Body of pancreas (tissue), 4 donors: ENCODE measurements at regions not wholly inside any gene's neighbourhood (a gene's known extent, or its start where the extent isn't known, plus 50 kb on each side); places are given as distances from the start of the nearest gene placed in this dataset.

ENCODE experiments used
- ATAC-seq: fragments of 150-250 bp; one replicate; pipeline ENCODE4 v1.9.1; 2016
- DNase-seq, 4 donors: peaks; one replicate each; pipeline ENCODE4 v3.0.0-alpha.2; 2019
- H3K27ac ChIP-seq, 4 donors: fragments of 200-600 bp; sonication (generic); 1 replicate in 3 of 4; 2 replicates in 1 of 4; pipeline versions ENCODE4 v1.5.1 to v1.6.1; 2016 to 2019; ENCODE audit warnings: mild to moderate bottlenecking in 1 of 4, mixed read lengths in 1 of 4, moderate library complexity in 1 of 4
- H3K27me3 ChIP-seq, 2 donors: fragments of 200-600 bp; sonication (generic); one replicate each; pipeline ENCODE4 v1.6.0; 2016; ENCODE audit warnings: mild to moderate bottlenecking in 1 of 2
- H3K36me3 ChIP-seq, 2 donors: fragments of 200-600 bp; sonication (generic); replicated peaks in 1 of 2; 2 replicates each; pipeline ENCODE4 v1.5.1; 2016; ENCODE audit warnings: low read depth in 2 of 2; ENCODE audit not compliant: insufficient read depth in 1 of 2
- H3K4me1 ChIP-seq: fragments of 200-600 bp; sonication (generic); one replicate; pipeline ENCODE4 v1.6.0; 2016
- H3K4me3 ChIP-seq, 2 donors: fragments of 200-600 bp; sonication (generic); 1 replicate in 1 of 2; 2 replicates in 1 of 2; pipeline ENCODE4 v1.5.1; 2016 to 2019
- H3K9me3 ChIP-seq, 3 donors: fragments of 200-600 bp; sonication (generic); 1 replicate in 2 of 3; 2 replicates in 1 of 3; pipeline ENCODE4 v1.5.1; 2016
- POLR2A ChIP-seq, 3 donors: fragments of 450-650 bp; IDR thresholded peaks; one replicate each; pipeline ENCODE4 v1.6.1; 2016; ENCODE audit warnings: antibody characterized with exemption in 3 of 3, mild to moderate bottlenecking in 2 of 3
- WGBS, 2 donors: methylation state at CpG; one replicate each; pipeline ENCODE4 v1.1.5; 2017; 5-methylcytosine and 5-hydroxymethylcytosine counted together
- intact Hi-C: fragments of 100-400 bp; cut with DNase I; formaldehyde crosslinking; loops from one replicate; pipeline ENCODE4 v1.15.1; 2023
- TF ChIP-seq, protein P1 (sequence below), 7 experiments: fragments of 450-650 bp in 4 of 7; fragments of 200-600 bp in 3 of 7; sonication (generic) in 3 of 7; IDR thresholded peaks; one replicate each; pipeline ENCODE4 v1.5.1; 2016 to 2019; ENCODE audit warnings: antibody characterized with exemption in 7 of 7

DNA sequence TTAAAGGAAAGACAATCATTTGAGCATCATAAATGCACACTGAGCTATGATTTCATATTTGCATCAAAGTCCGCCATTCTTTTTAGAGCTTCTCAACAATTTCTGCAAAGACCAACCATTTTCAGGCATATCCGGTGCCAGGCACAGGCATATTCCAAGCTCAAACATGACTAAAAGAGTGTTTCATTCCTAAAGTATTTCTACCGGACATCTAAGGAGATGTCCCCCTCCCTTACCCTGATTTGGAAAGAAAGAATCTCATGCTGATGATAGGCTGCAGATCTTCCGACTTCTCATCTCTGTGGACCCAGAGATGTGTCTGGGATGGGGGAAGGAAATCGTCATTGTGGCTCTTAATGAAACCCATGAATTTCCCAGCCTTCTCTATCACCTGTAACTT lies 600.5 kb upstream of the MGMT start:
- ATAC-seq (no peak), DNase-seq (no peak)
- intact Hi-C loops = no loop called here
- no peaks in the 10 kb centered on the region for H3K27me3 ChIP-seq
- no peaks in the 10 kb centered on the region for H3K36me3 ChIP-seq
- H3K4me1 ChIP-seq = no peaks in the 10 kb centered on the region
- 71 to 91% methylated on average over 5 of the region's 5 CpGs for WGBS, 2 donors
- no peak overlapping the region for H3K27ac ChIP-seq
- H3K9me3 ChIP-seq = no peaks in the 10 kb centered on the region
- H3K4me3 ChIP-seq = no peak overlapping the region
- TF ChIP-seq POLR2A (IDR thresholded peaks at IDR 0.05) = no peak
- TF ChIP-seq, protein P1, sequence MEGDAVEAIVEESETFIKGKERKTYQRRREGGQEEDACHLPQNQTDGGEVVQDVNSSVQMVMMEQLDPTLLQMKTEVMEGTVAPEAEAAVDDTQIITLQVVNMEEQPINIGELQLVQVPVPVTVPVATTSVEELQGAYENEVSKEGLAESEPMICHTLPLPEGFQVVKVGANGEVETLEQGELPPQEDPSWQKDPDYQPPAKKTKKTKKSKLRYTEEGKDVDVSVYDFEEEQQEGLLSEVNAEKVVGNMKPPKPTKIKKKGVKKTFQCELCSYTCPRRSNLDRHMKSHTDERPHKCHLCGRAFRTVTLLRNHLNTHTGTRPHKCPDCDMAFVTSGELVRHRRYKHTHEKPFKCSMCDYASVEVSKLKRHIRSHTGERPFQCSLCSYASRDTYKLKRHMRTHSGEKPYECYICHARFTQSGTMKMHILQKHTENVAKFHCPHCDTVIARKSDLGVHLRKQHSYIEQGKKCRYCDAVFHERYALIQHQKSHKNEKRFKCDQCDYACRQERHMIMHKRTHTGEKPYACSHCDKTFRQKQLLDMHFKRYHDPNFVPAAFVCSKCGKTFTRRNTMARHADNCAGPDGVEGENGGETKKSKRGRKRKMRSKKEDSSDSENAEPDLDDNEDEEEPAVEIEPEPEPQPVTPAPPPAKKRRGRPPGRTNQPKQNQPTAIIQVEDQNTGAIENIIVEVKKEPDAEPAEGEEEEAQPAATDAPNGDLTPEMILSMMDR (IDR thresholded peaks at IDR 0.05) = no peak

DNA sequence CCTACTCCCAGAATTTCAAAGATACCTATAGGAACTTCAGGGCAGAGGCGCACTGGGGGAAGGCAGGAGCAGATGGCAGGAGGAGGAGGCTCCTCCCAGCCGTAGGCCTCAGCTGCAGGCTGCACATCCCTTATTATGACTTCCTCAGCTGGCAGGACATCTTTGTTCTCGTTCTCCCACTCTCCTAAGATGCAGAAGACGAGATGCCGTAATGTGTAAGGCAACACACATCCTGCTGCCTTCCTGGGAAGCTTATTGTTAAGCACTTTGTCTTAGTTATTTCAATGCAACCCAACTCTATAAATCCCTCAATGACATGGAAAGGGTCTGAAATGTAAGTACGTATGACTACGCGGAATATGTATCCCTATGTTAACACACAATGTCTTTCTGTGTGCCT lies 599.8 kb upstream of the MGMT start:
- Histone ChIP-seq H3K4me1 (no peaks in the 10 kb centered on the region), H3K27ac (no peak overlapping the region), H3K36me3 (no peaks in the 10 kb centered on the region), H3K9me3 (no peaks in the 10 kb centered on the region), H3K27me3 (no peaks in the 10 kb centered on the region), H3K4me3 (no peak overlapping the region)
- no peak for ATAC-seq
- no peak for DNase-seq
- 78 to 90% methylated on average over 8 of the region's 8 CpGs for WGBS, 2 donors
- intact Hi-C loops = no loop called here
- TF ChIP-seq, protein P1 (IDR thresholded peaks at IDR 0.05) = no peak
- TF ChIP-seq POLR2A (IDR thresholded peaks at IDR 0.05) = no peak

DNA sequence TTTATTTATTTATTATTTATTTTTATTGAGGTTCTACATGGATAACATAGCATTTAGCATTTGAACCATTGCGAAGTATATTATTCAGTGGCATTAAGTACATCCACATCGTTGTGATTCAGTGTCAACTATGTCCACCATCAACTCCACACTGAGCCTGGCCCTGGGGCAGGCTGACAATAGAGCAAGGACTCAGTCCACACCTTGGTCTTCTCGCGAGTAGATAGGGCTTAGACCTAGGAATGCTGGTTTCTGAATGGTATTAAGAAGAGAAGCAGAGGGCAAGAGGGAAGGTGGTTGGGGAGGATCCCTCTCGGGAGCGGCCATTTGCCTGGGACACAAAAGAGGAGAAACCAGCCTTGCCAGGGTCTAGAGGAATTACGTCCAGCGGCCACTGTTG lies 599.2 kb upstream of the MGMT start:
- intact Hi-C loops = no loop called here
- TF ChIP-seq, protein P1 (IDR thresholded peaks at IDR 0.05) = no peak
- no peak for TF ChIP-seq POLR2A (IDR thresholded peaks at IDR 0.05)
- no peaks in the 10 kb centered on the region for H3K4me1 ChIP-seq
- ATAC-seq (no peak), DNase-seq (no peak)
- 80 to 87% methylated on average over 8 of the region's 8 CpGs for WGBS, 2 donors
- H3K27ac ChIP-seq = no peak overlapping the region
- no peaks in the 10 kb centered on the region for H3K36me3 ChIP-seq
- H3K27me3 ChIP-seq = no peaks in the 10 kb centered on the region
- no peak overlapping the region for H3K4me3 ChIP-seq
- H3K9me3 ChIP-seq = no peaks in the 10 kb centered on the region

GRCh38 chr10:128868481-128868880 lies 598.6 kb upstream of the MGMT start:
- 76 to 94% methylated on average over 3 of the region's 3 CpGs for WGBS, 2 donors
- intact Hi-C loops = no loop called here
- no peak for TF ChIP-seq POLR2A (IDR thresholded peaks at IDR 0.05)
- TF ChIP-seq, protein P1 (IDR thresholded peaks at IDR 0.05) = no peak
- no peaks in the 10 kb centered on the region for H3K27me3 ChIP-seq
- no peak for DNase-seq
- no peak overlapping the region for H3K4me3 ChIP-seq
- H3K27ac ChIP-seq = no peak overlapping the region
- ATAC-seq = no peak
- H3K4me1 ChIP-seq = peaks cover 4% of the 10 kb centered on the region
- H3K9me3 ChIP-seq = no peaks in the 10 kb centered on the region
- no peaks in the 10 kb centered on the region for H3K36me3 ChIP-seq

DNA sequence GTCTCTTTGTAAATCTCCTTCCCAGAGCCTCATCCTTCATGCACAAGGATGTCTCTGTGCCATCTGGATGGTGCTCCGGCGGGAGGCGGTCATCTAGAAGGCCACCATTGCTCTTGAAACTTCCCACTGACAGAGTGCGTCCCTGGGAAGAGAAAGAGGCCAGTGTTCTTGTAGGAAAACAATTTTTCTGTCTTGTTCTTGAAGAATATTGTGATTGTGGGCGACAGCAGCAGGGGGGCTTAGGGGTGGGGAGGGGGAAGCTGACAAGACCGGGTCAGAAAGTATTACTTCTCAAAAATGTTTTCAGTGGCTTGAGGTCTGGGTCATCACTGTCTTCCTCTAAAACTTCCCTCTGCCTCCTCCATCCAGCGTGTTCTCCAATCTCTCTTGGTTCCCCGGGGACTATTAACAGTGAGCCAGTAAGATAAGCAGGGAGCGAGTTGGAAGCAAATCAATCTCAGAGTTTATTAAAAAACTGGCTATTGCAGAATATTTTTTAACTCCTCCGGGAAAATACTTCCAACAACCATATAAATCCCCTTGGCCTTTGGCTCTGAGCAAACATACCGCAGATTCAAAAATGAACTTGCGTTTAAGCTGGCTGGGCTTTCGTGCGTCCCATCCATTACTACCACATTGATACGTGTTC lies 597.8 kb upstream of the MGMT start:
- intact Hi-C loops = no loop called here
- H3K4me3 ChIP-seq = no peak overlapping the region
- TF ChIP-seq, protein P1 (IDR thresholded peaks at IDR 0.05) = no peak
- TF ChIP-seq POLR2A (IDR thresholded peaks at IDR 0.05) = no peak
- WGBS, 2 donors = 53 to 55% methylated on average over 15 of the region's 15 CpGs
- peaks cover 7% of the 10 kb centered on the region for H3K4me1 ChIP-seq
- ATAC-seq (no peak), DNase-seq (no peak)
- H3K36me3 ChIP-seq = no peaks in the 10 kb centered on the region
- H3K27me3 ChIP-seq = no peaks in the 10 kb centered on the region
- H3K27ac ChIP-seq = no peak overlapping the region
- H3K9me3 ChIP-seq = no peaks in the 10 kb centered on the region
